Gastrocnemius medialis (tissue), 4 donors: ENCODE measurements at regions not wholly inside any gene's neighbourhood (a gene's known extent, or its start where the extent isn't known, plus 50 kb on each side); places are given as distances from the start of the nearest gene placed in this dataset.

Source experiments
- ATAC-seq, 2 donors: fragments of 150-250 bp; one replicate each; pipeline ENCODE4 v1.9.1; 2016
- DNase-seq, 2 donors: peaks; one replicate each; pipeline ENCODE4 v3.0.0-alpha.2; 2019
- H3K27ac ChIP-seq, 4 donors: fragments of 200-600 bp; sonication (generic); 1 replicate in 1 of 4; 2 replicates in 3 of 4; pipeline ENCODE4 v1.5.1; 2016 to 2018; ENCODE audit warnings: mild to moderate bottlenecking in 2 of 4, moderate library complexity in 1 of 4
- H3K27me3 ChIP-seq, 3 donors: fragments of 200-600 bp; sonication (generic) in 2 of 3; 1 replicate in 1 of 3; 2 replicates in 2 of 3; pipeline versions ENCODE4 v1.5.1 to v1.6.0; 2016 to 2019; ENCODE audit warnings: mild to moderate bottlenecking in 1 of 3, moderate library complexity in 1 of 3
- H3K36me3 ChIP-seq, 2 donors: fragments of 200-600 bp; sonication (generic) in 1 of 2; one replicate each; pipeline ENCODE4 v1.5.1; 2017 to 2018
- H3K4me1 ChIP-seq, 2 donors: fragments of 200-600 bp; sonication (generic) in 1 of 2; one replicate each; pipeline ENCODE4 v1.5.1; 2016 to 2017; ENCODE audit warnings: mild to moderate bottlenecking in 2 of 2
- H3K4me3 ChIP-seq, 4 donors: fragments of 200-600 bp; sonication (generic) in 3 of 4; 1 replicate in 1 of 4; 2 replicates in 3 of 4; pipeline ENCODE4 v1.5.1; 2016 to 2019; ENCODE audit warnings: mild to moderate bottlenecking in 2 of 4
- H3K9me3 ChIP-seq, 3 donors: fragments of 200-600 bp; sonication (generic) in 2 of 3; 1 replicate in 1 of 3; 2 replicates in 2 of 3; pipeline ENCODE4 v1.5.1; 2016 to 2019
- POLR2A ChIP-seq, 2 donors: fragments of 450-650 bp; IDR thresholded peaks; one replicate each; pipeline ENCODE4 v1.6.1; 2017; ENCODE audit warnings: antibody characterized with exemption in 2 of 2, mild to moderate bottlenecking in 2 of 2, moderate library complexity in 2 of 2
- in situ Hi-C, 4 donors: fragments of 200-750 bp; cut with MboI; loops; one replicate each; pipeline versions ENCODE4 v1.15.0 to v1.8.0; 2017; ENCODE audit warnings: low sequenced_read_pairs in 4 of 4
- intact Hi-C: fragments of 100-400 bp; cut with DNase I; formaldehyde crosslinking; loops from one replicate; pipeline ENCODE4 v1.15.1; 2023; ENCODE audit warnings: low total_unique reads
- TF ChIP-seq, protein P1 (sequence below), 5 experiments: fragments of 450-650 bp in 3 of 5; fragments of 200-600 bp in 2 of 5; sonication (generic) in 2 of 5; IDR thresholded peaks in 4 of 5; conservative IDR thresholded peaks in 1 of 5; 1 replicate in 4 of 5; 2 replicates in 1 of 5; pipeline ENCODE4 v1.5.1; 2016 to 2019; ENCODE audit warnings: antibody characterized with exemption in 5 of 5, mild to moderate bottlenecking in 3 of 5, moderate library complexity in 3 of 5

DNA sequence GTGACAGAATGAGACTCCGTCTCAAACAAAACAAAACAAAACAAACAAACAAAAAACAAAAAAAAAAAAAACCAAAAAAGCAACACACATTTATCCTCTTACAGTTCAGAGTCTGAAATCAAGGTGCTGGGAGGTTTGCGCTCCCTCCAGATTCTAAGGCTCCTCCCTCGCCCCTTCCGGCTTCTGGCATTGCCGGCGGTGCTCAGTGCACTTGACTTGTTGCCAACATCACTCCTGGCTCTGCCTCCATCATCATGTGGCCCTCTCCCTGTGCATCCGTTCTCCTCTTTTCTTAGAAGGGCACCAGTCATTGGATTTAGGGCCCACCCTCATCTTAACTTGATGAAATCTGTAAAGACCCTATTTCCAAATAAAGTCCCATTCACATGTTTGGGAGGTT, 73.8 kb downstream of the RBFOX3 start:
- no peak overlapping the region for H3K27ac ChIP-seq
- intact Hi-C loops = no loop called here
- no peak for DNase-seq
- H3K4me1 ChIP-seq = no peaks in the 10 kb centered on the region
- H3K4me3 ChIP-seq = no peak overlapping the region
- H3K36me3 ChIP-seq = no peaks in the 10 kb centered on the region
- H3K9me3 ChIP-seq = no peaks in the 10 kb centered on the region
- peaks cover 6 to 35% (median 26%) of the 10 kb centered on the region in 3 donors for H3K27me3 ChIP-seq
- in situ Hi-C loops = no loop called here
- TF ChIP-seq POLR2A (IDR thresholded peaks at IDR 0.05) = no peak
- TF ChIP-seq, protein P1, sequence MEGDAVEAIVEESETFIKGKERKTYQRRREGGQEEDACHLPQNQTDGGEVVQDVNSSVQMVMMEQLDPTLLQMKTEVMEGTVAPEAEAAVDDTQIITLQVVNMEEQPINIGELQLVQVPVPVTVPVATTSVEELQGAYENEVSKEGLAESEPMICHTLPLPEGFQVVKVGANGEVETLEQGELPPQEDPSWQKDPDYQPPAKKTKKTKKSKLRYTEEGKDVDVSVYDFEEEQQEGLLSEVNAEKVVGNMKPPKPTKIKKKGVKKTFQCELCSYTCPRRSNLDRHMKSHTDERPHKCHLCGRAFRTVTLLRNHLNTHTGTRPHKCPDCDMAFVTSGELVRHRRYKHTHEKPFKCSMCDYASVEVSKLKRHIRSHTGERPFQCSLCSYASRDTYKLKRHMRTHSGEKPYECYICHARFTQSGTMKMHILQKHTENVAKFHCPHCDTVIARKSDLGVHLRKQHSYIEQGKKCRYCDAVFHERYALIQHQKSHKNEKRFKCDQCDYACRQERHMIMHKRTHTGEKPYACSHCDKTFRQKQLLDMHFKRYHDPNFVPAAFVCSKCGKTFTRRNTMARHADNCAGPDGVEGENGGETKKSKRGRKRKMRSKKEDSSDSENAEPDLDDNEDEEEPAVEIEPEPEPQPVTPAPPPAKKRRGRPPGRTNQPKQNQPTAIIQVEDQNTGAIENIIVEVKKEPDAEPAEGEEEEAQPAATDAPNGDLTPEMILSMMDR (IDR thresholded peaks at IDR 0.05 in 4 of 5, conservative IDR thresholded peaks at IDR 0.05 in 1 of 5) = no peak
- ATAC-seq = no peak

- peaks cover 6 to 42% (median 33%) of the 10 kb centered on the region in 3 donors for H3K27me3 ChIP-seq
- intact Hi-C loops = no loop called here
- no peak overlapping the region for H3K27ac ChIP-seq
- ATAC-seq = no peak
- no peaks in the 10 kb centered on the region for H3K9me3 ChIP-seq
- DNase-seq = no peak
- no peaks in the 10 kb centered on the region for H3K36me3 ChIP-seq
- no peak overlapping the region for H3K4me3 ChIP-seq
- TF ChIP-seq POLR2A (IDR thresholded peaks at IDR 0.05) = no peak
- TF ChIP-seq, protein P1 (IDR thresholded peaks at IDR 0.05 in 4 of 5, conservative IDR thresholded peaks at IDR 0.05 in 1 of 5) = no peak
- H3K4me1 ChIP-seq = no peaks in the 10 kb centered on the region
- in situ Hi-C loops = no loop called here
Observed at GRCh38 chr17:79536212-79536840, 74.5 kb downstream of the RBFOX3 start.

- in situ Hi-C loops = no loop called here
- ATAC-seq = no peak
- H3K9me3 ChIP-seq = no peaks in the 10 kb centered on the region
- intact Hi-C loops = no loop called here
- H3K27ac ChIP-seq = no peak overlapping the region
- H3K36me3 ChIP-seq = no peaks in the 10 kb centered on the region
- H3K27me3 ChIP-seq = peaks cover 6 to 45% (median 34%) of the 10 kb centered on the region in 3 donors
- no peak overlapping the region for H3K4me3 ChIP-seq
- TF ChIP-seq POLR2A (IDR thresholded peaks at IDR 0.05) = no peak
- TF ChIP-seq, protein P1 (IDR thresholded peaks at IDR 0.05 in 4 of 5, conservative IDR thresholded peaks at IDR 0.05 in 1 of 5) = no peak
- DNase-seq = no peak
- no peaks in the 10 kb centered on the region for H3K4me1 ChIP-seq
Observed at GRCh38 chr17:79535728-79536025, 75.2 kb downstream of the RBFOX3 start.

DNA sequence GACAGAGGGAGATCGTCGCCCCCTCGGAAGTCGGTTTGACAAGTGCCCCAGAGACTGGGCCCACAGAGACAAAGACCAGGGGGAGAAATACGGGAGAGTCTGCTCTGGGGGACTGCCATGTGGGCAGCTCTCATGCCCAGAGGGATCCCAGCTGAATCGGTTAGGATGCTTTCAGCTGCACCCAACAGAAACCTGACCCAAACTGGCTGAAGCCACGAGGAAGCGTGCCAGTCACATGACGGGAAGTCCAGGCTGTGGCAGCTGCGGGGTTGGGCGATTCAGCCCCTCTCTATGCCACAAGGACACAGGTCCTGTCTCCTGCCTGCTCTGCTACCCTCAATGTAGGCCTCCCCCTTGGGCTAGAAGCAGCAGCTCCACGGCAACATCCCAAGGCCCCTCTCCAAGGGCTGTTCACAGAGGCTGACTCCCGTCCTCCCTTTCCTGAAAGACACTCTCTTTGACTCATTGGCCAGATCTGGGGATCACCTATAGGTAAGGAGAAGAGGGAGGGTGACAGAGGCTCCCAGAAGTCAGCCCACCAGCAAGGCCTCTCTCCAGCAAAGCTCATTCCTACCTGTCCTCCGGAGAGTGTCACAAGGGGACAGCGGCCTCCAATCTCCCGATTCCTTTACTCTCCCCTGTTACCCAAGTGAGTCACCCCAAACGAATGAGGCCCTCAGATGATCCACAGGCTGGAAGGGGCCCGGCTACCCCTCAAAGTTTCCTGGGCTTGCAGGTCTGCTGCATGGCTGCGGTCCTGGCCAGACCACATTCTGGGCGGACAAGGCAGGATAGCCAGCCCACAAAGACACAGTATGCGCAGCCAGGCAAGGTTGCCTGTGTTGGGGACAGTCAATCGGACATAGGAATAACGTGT, 75.8 kb downstream of the RBFOX3 start:
- DNase-seq = no peak
- intact Hi-C loops = no loop called here

More for the DNA sequence above, 75.8 kb downstream of the RBFOX3 start:
- no peak overlapping the region for H3K27ac ChIP-seq
- no peaks in the 10 kb centered on the region for H3K4me1 ChIP-seq
- no peaks in the 10 kb centered on the region for H3K9me3 ChIP-seq
- in situ Hi-C loops = no loop called here
- H3K36me3 ChIP-seq = no peaks in the 10 kb centered on the region
- H3K27me3 ChIP-seq = peaks cover 6 to 49% (median 34%) of the 10 kb centered on the region in 3 donors
- TF ChIP-seq, protein P1 (IDR thresholded peaks at IDR 0.05 in 4 of 5, conservative IDR thresholded peaks at IDR 0.05 in 1 of 5) = no peak
- no peak for TF ChIP-seq POLR2A (IDR thresholded peaks at IDR 0.05)
- no peak for ATAC-seq
- no peak overlapping the region for H3K4me3 ChIP-seq
